ENCODE measurements at regions not wholly inside any gene's neighbourhood (a gene's known extent, or its start where the extent isn't known, plus 50 kb on each side); places are given as distances from the start of the nearest gene placed in this dataset.

DNA sequence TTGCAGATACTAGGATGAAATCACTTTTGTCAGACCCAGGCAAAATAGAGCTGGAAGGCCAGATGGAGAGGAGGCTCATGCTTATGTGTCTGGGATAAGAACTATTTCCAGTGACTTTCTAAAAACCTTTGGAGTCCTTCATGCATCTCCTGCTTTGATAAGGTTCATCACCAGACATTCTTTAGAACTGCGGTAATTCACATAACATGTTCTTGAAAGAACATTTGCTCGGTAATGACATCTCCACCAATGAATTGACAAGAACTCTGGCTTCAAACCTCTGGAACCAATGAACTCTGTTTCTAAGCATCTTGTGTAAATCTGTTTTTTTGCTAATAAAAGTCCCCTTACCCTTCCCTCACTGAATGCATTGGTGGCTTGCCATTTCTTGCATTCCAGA, 112.0 kb upstream of the KL start:
- no peak overlapping the region for H3K4me3 ChIP-seq
- DNase-seq: no peak
- H3K9me3 ChIP-seq: no peaks in the 10 kb centered on the region
- H3K4me1 ChIP-seq: peaks cover 0 to 11% (median 0%) of the 10 kb centered on the region in 4 donors
- intact Hi-C loops (cut with DNase I; ENCODE audit: low total_unique reads): no loop called here
- in situ Hi-C loops (cut with MboI; ENCODE audit: low pct_ligation_motif_present in 1 of 4, low pct_unique_long_range_greater_than_20kb in 1 of 4, low sequenced_read_pairs in 3 of 4): no loop called here
- WGBS, 2 donors (ENCODE audit: low coverage in 1 of 2): 94 to 100% methylated on average over 2 of the region's 2 CpGs
- no peaks in the 10 kb centered on the region for H3K27me3 ChIP-seq
- no peaks in the 10 kb centered on the region for H3K36me3 ChIP-seq
- H3K27ac ChIP-seq: no peak overlapping the region
- TF ChIP-seq, protein P1, sequence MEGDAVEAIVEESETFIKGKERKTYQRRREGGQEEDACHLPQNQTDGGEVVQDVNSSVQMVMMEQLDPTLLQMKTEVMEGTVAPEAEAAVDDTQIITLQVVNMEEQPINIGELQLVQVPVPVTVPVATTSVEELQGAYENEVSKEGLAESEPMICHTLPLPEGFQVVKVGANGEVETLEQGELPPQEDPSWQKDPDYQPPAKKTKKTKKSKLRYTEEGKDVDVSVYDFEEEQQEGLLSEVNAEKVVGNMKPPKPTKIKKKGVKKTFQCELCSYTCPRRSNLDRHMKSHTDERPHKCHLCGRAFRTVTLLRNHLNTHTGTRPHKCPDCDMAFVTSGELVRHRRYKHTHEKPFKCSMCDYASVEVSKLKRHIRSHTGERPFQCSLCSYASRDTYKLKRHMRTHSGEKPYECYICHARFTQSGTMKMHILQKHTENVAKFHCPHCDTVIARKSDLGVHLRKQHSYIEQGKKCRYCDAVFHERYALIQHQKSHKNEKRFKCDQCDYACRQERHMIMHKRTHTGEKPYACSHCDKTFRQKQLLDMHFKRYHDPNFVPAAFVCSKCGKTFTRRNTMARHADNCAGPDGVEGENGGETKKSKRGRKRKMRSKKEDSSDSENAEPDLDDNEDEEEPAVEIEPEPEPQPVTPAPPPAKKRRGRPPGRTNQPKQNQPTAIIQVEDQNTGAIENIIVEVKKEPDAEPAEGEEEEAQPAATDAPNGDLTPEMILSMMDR (IDR thresholded peaks at IDR 0.05): no peak
- no peak for TF ChIP-seq POLR2A (IDR thresholded peaks at IDR 0.05)

DNA sequence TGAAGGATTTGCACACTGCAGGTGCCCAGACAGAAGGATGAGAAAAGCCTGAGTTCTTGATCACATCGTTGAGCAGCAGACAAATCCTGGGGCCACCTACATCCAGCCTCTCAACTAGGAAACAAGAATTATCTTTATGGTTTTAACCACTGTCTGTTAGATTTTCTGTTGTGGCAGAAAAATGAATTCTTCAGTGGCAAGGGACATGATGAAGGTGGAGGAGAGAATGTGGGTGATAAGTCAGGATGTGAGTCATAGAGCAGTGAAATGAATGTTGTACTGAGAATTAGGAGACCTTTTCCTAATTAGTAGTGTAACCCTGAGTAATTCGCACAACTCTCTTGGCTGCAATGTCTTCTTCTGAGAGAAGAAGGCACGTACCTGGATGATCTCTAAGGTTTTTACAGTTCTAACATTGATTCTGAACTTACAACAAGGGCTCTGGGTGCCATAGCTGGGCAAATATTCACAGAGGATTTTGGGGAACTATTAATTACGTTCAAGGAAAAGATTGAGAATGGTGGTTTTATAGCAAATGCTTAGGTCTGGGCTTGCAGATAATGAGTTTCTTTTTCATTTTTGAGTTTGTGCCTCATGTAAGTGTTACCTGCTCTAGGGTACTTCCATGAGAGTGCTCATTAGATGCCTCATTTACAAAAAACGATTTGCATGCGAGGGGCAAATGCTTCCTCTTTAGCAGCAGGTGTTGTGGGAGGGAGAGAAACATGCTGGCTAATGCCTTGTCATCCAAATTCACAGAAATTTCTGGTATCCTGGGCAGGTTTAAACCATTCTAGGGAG, 111.0 kb upstream of the KL start:
- no peak overlapping the region for H3K27ac ChIP-seq
- 57 to 71% methylated on average over 5 to 6 of the region's 6 CpGs for WGBS, 2 donors (ENCODE audit: low coverage in 1 of 2)
- TF ChIP-seq, protein P1 (IDR thresholded peaks at IDR 0.05): no peak
- TF ChIP-seq EP300 (IDR thresholded peaks at IDR 0.05; ENCODE audit: low read depth) (no peak), POLR2AphosphoS5 (IDR thresholded peaks at IDR 0.05) (no peak), POLR2A (IDR thresholded peaks at IDR 0.05) (no peak)
- no peaks in the 10 kb centered on the region for H3K36me3 ChIP-seq
- in situ Hi-C loops (cut with MboI; ENCODE audit: low pct_ligation_motif_present in 1 of 4, low pct_unique_long_range_greater_than_20kb in 1 of 4, low sequenced_read_pairs in 3 of 4): no loop called here
- no peak overlapping the region for H3K4me3 ChIP-seq
- DNase-seq: no peak
- H3K4me1 ChIP-seq: peaks cover 0 to 11% (median 0%) of the 10 kb centered on the region in 4 donors
- intact Hi-C loops (cut with DNase I; ENCODE audit: low total_unique reads): no loop called here
- H3K27me3 ChIP-seq: no peaks in the 10 kb centered on the region
- no peaks in the 10 kb centered on the region for H3K9me3 ChIP-seq

DNA sequence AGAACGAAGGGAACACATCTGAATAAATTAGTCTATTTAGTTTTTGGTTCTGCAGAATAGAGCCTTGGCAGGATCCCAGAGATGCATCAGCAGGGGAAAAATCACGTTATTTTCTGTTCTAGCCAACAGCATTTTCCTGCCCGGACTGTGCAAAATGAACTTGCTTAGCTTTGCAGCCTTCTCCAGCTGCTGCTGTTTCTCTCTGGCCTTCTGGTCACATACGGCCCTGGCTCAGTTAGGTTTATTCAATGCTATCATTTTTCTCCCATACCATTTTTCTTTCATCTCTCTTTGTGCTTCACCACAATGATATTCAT, 110.4 kb upstream of the KL start:
- H3K4me3 ChIP-seq: no peak overlapping the region
- 40 to 51% methylated on average over 2 to 4 of the region's 4 CpGs for WGBS, 2 donors (ENCODE audit: low coverage in 1 of 2)
- no peak overlapping the region for H3K27ac ChIP-seq
- TF ChIP-seq POLR2A (IDR thresholded peaks at IDR 0.05) (no peak), POLR2AphosphoS5 (IDR thresholded peaks at IDR 0.05) (no peak), EP300 (IDR thresholded peaks at IDR 0.05; ENCODE audit: low read depth) (no peak)
- TF ChIP-seq, protein P1 (IDR thresholded peaks at IDR 0.05): no peak
- in situ Hi-C loops (cut with MboI; ENCODE audit: low pct_ligation_motif_present in 1 of 4, low pct_unique_long_range_greater_than_20kb in 1 of 4, low sequenced_read_pairs in 3 of 4) (no loop called here), intact Hi-C loops (cut with DNase I; ENCODE audit: low total_unique reads) (no loop called here)
- no peaks in the 10 kb centered on the region for H3K36me3 ChIP-seq
- peaks cover 0 to 11% (median 0%) of the 10 kb centered on the region in 4 donors for H3K4me1 ChIP-seq
- no peaks in the 10 kb centered on the region for H3K9me3 ChIP-seq
- no peaks in the 10 kb centered on the region for H3K27me3 ChIP-seq
- DNase-seq: peak; percentile 10

DNA sequence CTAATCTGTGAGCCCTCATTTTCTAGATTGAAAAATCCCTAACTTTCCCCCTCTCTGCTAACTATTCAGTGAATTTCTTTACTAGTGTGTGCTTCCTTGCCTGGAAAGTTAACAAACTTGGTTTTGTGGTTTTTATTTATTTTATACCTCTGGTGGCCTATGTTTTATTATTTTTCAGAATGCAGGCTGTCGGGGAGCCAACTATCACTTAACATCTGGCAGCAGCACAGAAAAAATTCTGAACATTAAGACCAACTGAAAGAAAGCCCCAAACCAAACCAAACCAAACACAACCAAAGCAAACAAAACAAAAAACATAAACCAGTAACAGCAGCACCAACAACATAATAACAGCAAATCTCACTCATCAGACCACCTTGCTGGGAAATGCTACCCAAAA, 109.0 kb upstream of the KL start:
- Histone ChIP-seq H3K4me3 (no peak overlapping the region), H3K27ac (no peak overlapping the region), H3K36me3 (no peaks in the 10 kb centered on the region), H3K9me3 (no peaks in the 10 kb centered on the region), H3K27me3 (no peaks in the 10 kb centered on the region), H3K4me1 (peaks cover 0 to 11% (median 0%) of the 10 kb centered on the region in 4 donors)
- DNase-seq: no peak
- intact Hi-C loops (cut with DNase I; ENCODE audit: low total_unique reads) (no loop called here), in situ Hi-C loops (cut with MboI; ENCODE audit: low pct_ligation_motif_present in 1 of 4, low pct_unique_long_range_greater_than_20kb in 1 of 4, low sequenced_read_pairs in 3 of 4) (no loop called here)
- WGBS, 2 donors (ENCODE audit: low coverage in 1 of 2): 77 to 92% methylated on average over 1 of the region's 1 CpG
- TF ChIP-seq EP300 (IDR thresholded peaks at IDR 0.05; ENCODE audit: low read depth) (no peak), POLR2AphosphoS5 (IDR thresholded peaks at IDR 0.05) (no peak), POLR2A (IDR thresholded peaks at IDR 0.05) (no peak)
- TF ChIP-seq, protein P1 (IDR thresholded peaks at IDR 0.05): no peak
